Keratinocyte (primary cell): ENCODE measurements at regions not wholly inside any gene's neighbourhood (a gene's known extent, or its start where the extent isn't known, plus 50 kb on each side); places are given as distances from the start of the nearest gene placed in this dataset.

ENCODE experiments used
- DNase-seq: peaks from one replicate; pipeline ENCODE4 v3.0.0-alpha.2; 2011; ENCODE audit warnings: low read depth, missing footprints, low spot score
- FAIRE-seq: peaks from 2 replicates; lab custom pipeline; 2011; peaks lifted over from hg19 to GRCh38; lab: Jason Lieb, UNC
- H2AFZ ChIP-seq: 2 replicates; pipeline ENCODE4 v1.6.0; 2012; ENCODE audit warnings: low read length, control low read depth, inconsistent platforms; ENCODE audit not compliant: control insufficient read depth
- H3K27ac ChIP-seq: 2 replicates; pipeline ENCODE4 v1.5.1; 2011; ENCODE audit warnings: low read length; ENCODE audit not compliant: control insufficient read depth, insufficient read depth
- H3K27me3 ChIP-seq: 3 replicates; pipeline ENCODE4 v1.6.0; 2011; ENCODE audit warnings: low read length; ENCODE audit not compliant: control insufficient read depth, insufficient read depth; ENCODE audit errors: extremely low read depth
- H3K36me3 ChIP-seq, 2 experiments: 2 replicates in 1 of 2; 3 replicates in 1 of 2; pipeline ENCODE4 v1.5.1; 2011; ENCODE audit warnings: low read length in 2 of 2, mild to moderate bottlenecking in 1 of 2; ENCODE audit not compliant: control insufficient read depth in 2 of 2, insufficient read depth in 2 of 2; ENCODE audit errors: extremely low read depth in 1 of 2
- H3K4me1 ChIP-seq: 3 replicates; pipeline ENCODE4 v1.5.1; 2011; ENCODE audit warnings: low read length; ENCODE audit not compliant: control insufficient read depth, insufficient read depth; ENCODE audit errors: extremely low read depth
- H3K4me2 ChIP-seq: 3 replicates; pipeline ENCODE4 v1.6.0; 2011; ENCODE audit warnings: low read depth, low read length; ENCODE audit not compliant: control insufficient read depth, insufficient read depth; ENCODE audit errors: extremely low read depth
- H3K4me3 ChIP-seq, 3 experiments: fragments of 200-600 bp in 1 of 3; sonication (generic) in 1 of 3; 2 replicates in 2 of 3; 3 replicates in 1 of 3; pipeline ENCODE4 v1.5.1; 2011 to 2016; ENCODE audit warnings: low read length in 3 of 3, mild to moderate bottlenecking in 3 of 3, control low read depth in 2 of 3, inconsistent platforms in 1 of 3, low read depth in 1 of 3, mixed read lengths in 1 of 3, mixed run types in 1 of 3, moderate library complexity in 1 of 3; ENCODE audit not compliant: control insufficient read depth in 2 of 3, insufficient read depth in 2 of 3; ENCODE audit errors: extremely low read depth in 1 of 3
- H3K79me2 ChIP-seq: 2 replicates; pipeline ENCODE4 v1.6.0; 2012; ENCODE audit warnings: low read length; ENCODE audit not compliant: control insufficient read depth, insufficient read depth
- H3K9ac ChIP-seq: 3 replicates; pipeline ENCODE4 v1.6.0; 2011; ENCODE audit warnings: low read length; ENCODE audit not compliant: control insufficient read depth, insufficient read depth; ENCODE audit errors: extremely low read depth
- H3K9me1 ChIP-seq: 3 replicates; pipeline ENCODE4 v1.6.0; 2011; ENCODE audit warnings: low read length; ENCODE audit not compliant: control insufficient read depth, insufficient read depth; ENCODE audit errors: extremely low read depth
- H3K9me3 ChIP-seq: 2 replicates; pipeline ENCODE4 v1.5.1; 2012; ENCODE audit warnings: low read depth, low read length; ENCODE audit not compliant: control insufficient read depth
- H4K20me1 ChIP-seq: 3 replicates; pipeline ENCODE4 v1.6.0; 2011; ENCODE audit warnings: low read length; ENCODE audit not compliant: control insufficient read depth, insufficient read depth; ENCODE audit errors: extremely low read depth
- CTCF ChIP-seq, 3 experiments: IDR thresholded peaks in 1 of 3; conservative IDR thresholded peaks in 1 of 3; optimal IDR thresholded peaks in 1 of 3; 2 replicates in 2 of 3; 3 replicates in 1 of 3; pipeline versions ENCODE3 to v1.5.1; 2011; ENCODE audit warnings: low read length in 3 of 3, mild to moderate bottlenecking in 3 of 3, moderate library complexity in 2 of 3, control low read depth in 1 of 3, inconsistent platforms in 1 of 3; ENCODE audit not compliant: insufficient read depth in 2 of 3; ENCODE audit errors: extremely low read depth in 1 of 3
- EZH2 ChIP-seq: IDR thresholded peaks from one replicate; pipeline ENCODE4 v1.6.1; 2012; ENCODE audit warnings: inconsistent platforms, mild to moderate bottlenecking, low read length, moderate library complexity
- dilution Hi-C: fragments of 300-500 bp; cut with MboI; formaldehyde crosslinking; loops from one replicate; pipeline ENCODE4 v1.7.0; 2020; ENCODE audit warnings: low sequenced_read_pairs; ENCODE audit not compliant: extremely low pct_ligation_motif_present

- Histone ChIP-seq H3K9me1 (no peaks in the 10 kb centered on the region), H4K20me1 (no peaks in the 10 kb centered on the region), H3K27me3 (no peaks in the 10 kb centered on the region), H3K9ac (no peak overlapping the region), H3K36me3 (no peaks in the 10 kb centered on the region), H3K4me2 (no peak overlapping the region), H3K9me3 (no peaks in the 10 kb centered on the region), H2AFZ (no peak overlapping the region), H3K79me2 (no peaks in the 10 kb centered on the region), H3K4me3 (no peak overlapping the region), H3K4me1 (no peaks in the 10 kb centered on the region), H3K27ac (no peak overlapping the region)
- DNase-seq, result no peak
- no peak for FAIRE-seq
- TF ChIP-seq EZH2 (no peak), CTCF (optimal IDR thresholded peaks at IDR 0.05 in 1 of 3, IDR thresholded peaks at IDR 0.05 in 1 of 3, conservative IDR thresholded peaks at IDR 0.05 in 1 of 3; ENCODE audit: extremely low read depth in 1 of 3, insufficient read depth in 2 of 3, low read length in 3 of 3) (peak in 2 of 3 experiments; percentile 27 to 39)
- dilution Hi-C loops, result no loop called here
These were observed 263.6 kb upstream of the USP24 start for GRCh38 chr1:55478742-55479141.

- dilution Hi-C loops, result no loop called here
- Histone ChIP-seq H3K36me3 (no peaks in the 10 kb centered on the region), H3K4me3 (no peak overlapping the region), H3K4me2 (no peak overlapping the region), H4K20me1 (no peaks in the 10 kb centered on the region), H3K9me3 (no peaks in the 10 kb centered on the region), H3K9ac (no peak overlapping the region), H3K27ac (no peak overlapping the region), H3K9me1 (no peaks in the 10 kb centered on the region), H2AFZ (no peak overlapping the region), H3K79me2 (no peaks in the 10 kb centered on the region), H3K27me3 (no peaks in the 10 kb centered on the region), H3K4me1 (peaks cover 2% of the 10 kb centered on the region)
- FAIRE-seq (no peak), DNase-seq (no peak)
- TF ChIP-seq EZH2 (no peak), CTCF (optimal IDR thresholded peaks at IDR 0.05 in 1 of 3, IDR thresholded peaks at IDR 0.05 in 1 of 3, conservative IDR thresholded peaks at IDR 0.05 in 1 of 3; ENCODE audit: extremely low read depth in 1 of 3, insufficient read depth in 2 of 3, low read length in 3 of 3) (no peak)
These were observed 262.8 kb upstream of the USP24 start for GRCh38 chr1:55477953-55478352.
